Gastrocnemius medialis (tissue), 4 donors: ENCODE measurements at regions not wholly inside any gene's neighbourhood (a gene's known extent, or its start where the extent isn't known, plus 50 kb on each side); places are given as distances from the start of the nearest gene placed in this dataset.

ENCODE experiments used
- CTCF ChIP-seq, 5 experiments: fragments of 450-650 bp in 3 of 5; fragments of 200-600 bp in 2 of 5; sonication (generic) in 2 of 5; IDR thresholded peaks in 4 of 5; conservative IDR thresholded peaks in 1 of 5; 1 replicate in 4 of 5; 2 replicates in 1 of 5; pipeline ENCODE4 v1.5.1; 2016 to 2019; ENCODE audit warnings: antibody characterized with exemption in 5 of 5, mild to moderate bottlenecking in 3 of 5, moderate library complexity in 3 of 5
- POLR2A ChIP-seq, 2 donors: fragments of 450-650 bp; IDR thresholded peaks; one replicate each; pipeline ENCODE4 v1.6.1; 2017; ENCODE audit warnings: antibody characterized with exemption in 2 of 2, mild to moderate bottlenecking in 2 of 2, moderate library complexity in 2 of 2

- TF ChIP-seq CTCF (IDR thresholded peaks at IDR 0.05 in 4 of 5, conservative IDR thresholded peaks at IDR 0.05 in 1 of 5) (no peak), POLR2A (IDR thresholded peaks at IDR 0.05) (no peak)
These were observed 204.7 kb upstream of the GABRA2 start for GRCh38 chr4:46594661-46595060.
